ENCODE measurements at regions not wholly inside any gene's neighbourhood (a gene's known extent, or its start where the extent isn't known, plus 50 kb on each side); places are given as distances from the start of the nearest gene placed in this dataset.

GRCh38 chr2:8111193-8111592, 570.7 kb upstream of the ID2 start:
- RAD21 ChIA-PET (ENCODE audit: low non-redundant PET in 1 of 2, low total read pairs in 2 of 2, uncharacterized antibody in 2 of 2, unreplicated experiment in 2 of 2), result no interaction called here
- DNase-seq (ENCODE audit: low read depth, low spot score) (no peak), ATAC-seq (no peak)
- Histone ChIP-seq H4K20me1 (ENCODE audit: insufficient read depth) (no peaks in the 10 kb centered on the region), H3K9ac (ENCODE audit: low read length) (no peak overlapping the region), H3K4me2 (ENCODE audit: low read length) (no peak overlapping the region), H3K9me2 (ENCODE audit: insufficient read depth) (no peaks in the 10 kb centered on the region), H3K79me2 (ENCODE audit: insufficient read depth, low read length) (no peaks in the 10 kb centered on the region), H3K27me3 (ENCODE audit: insufficient read depth, low read length) (0 out of 2 replicates have a peak, but pooled peaks cover 8% of the 10 kb centered on the region), H3K36me3 (ENCODE audit: control insufficient read depth in 1 of 2, insufficient read depth in 2 of 2, low read length in 2 of 2) (no peaks in the 10 kb centered on the region), H3K4me1 (ENCODE audit: control insufficient read depth in 1 of 2, insufficient read depth in 2 of 2, low read length in 2 of 2) (no peaks in the 10 kb centered on the region), H3K4me3 (replicated peaks in 1 of 2; ENCODE audit: low read depth in 1 of 2, low read length in 2 of 2) (no peak overlapping the region), H3K27ac (ENCODE audit: low read depth, low read length) (no peak overlapping the region), H2AFZ (ENCODE audit: low read depth, low read length, poor library complexity, severe bottlenecking) (no peak overlapping the region), H3K9me3 (ENCODE audit: control insufficient read depth in 1 of 2, insufficient read depth in 1 of 2, low read depth in 1 of 2, low read length in 2 of 2) (no peaks in the 10 kb centered on the region)
- TF ChIP-seq CTCF (IDR thresholded peaks at IDR 0.05 in 2 of 3, conservative IDR thresholded peaks at IDR 0.05 in 1 of 3; ENCODE audit: borderline replicate concordance in 1 of 3, insufficient read depth in 1 of 3, low read depth in 2 of 3, low read length in 2 of 3), result no peak
- TF ChIP-seq ZFX (IDR thresholded peaks at IDR 0.05), result no peak
- no peak for TF ChIP-seq JUND (IDR thresholded peaks at IDR 0.05)
- TF ChIP-seq EGR1 (IDR thresholded peaks at IDR 0.05; ENCODE audit: low read depth), result no peak
- TF ChIP-seq SIN3A (IDR thresholded peaks at IDR 0.05; ENCODE audit: low read depth), result no peak
- BruUV-seq (replicated peaks), result no TSS peak
- POLR2A ChIA-PET, result no interaction called here
- CTCF ChIA-PET, result no interaction called here
- intact Hi-C loops (cut with micrococcal nuclease), result no loop called here

- Histone ChIP-seq H3K79me2 (ENCODE audit: insufficient read depth, low read length) (no peaks in the 10 kb centered on the region), H3K27me3 (ENCODE audit: insufficient read depth, low read length) (0 out of 2 replicates have a peak, but pooled peaks cover 5% of the 10 kb centered on the region), H3K9me2 (ENCODE audit: insufficient read depth) (no peaks in the 10 kb centered on the region), H2AFZ (ENCODE audit: low read depth, low read length, poor library complexity, severe bottlenecking) (no peak overlapping the region), H3K9ac (ENCODE audit: low read length) (no peak overlapping the region), H3K4me1 (ENCODE audit: control insufficient read depth in 1 of 2, insufficient read depth in 2 of 2, low read length in 2 of 2) (peaks cover 0 to 6% of the 10 kb centered on the region in 2 experiments; a peak in 1 of 4 replicates), H3K27ac (ENCODE audit: low read depth, low read length) (no peak overlapping the region), H3K4me2 (ENCODE audit: low read length) (no peak overlapping the region), H3K4me3 (replicated peaks in 1 of 2; ENCODE audit: low read depth in 1 of 2, low read length in 2 of 2) (no peak overlapping the region), H3K36me3 (ENCODE audit: control insufficient read depth in 1 of 2, insufficient read depth in 2 of 2, low read length in 2 of 2) (no peaks in the 10 kb centered on the region), H4K20me1 (ENCODE audit: insufficient read depth) (no peaks in the 10 kb centered on the region), H3K9me3 (ENCODE audit: control insufficient read depth in 1 of 2, insufficient read depth in 1 of 2, low read depth in 1 of 2, low read length in 2 of 2) (no peaks in the 10 kb centered on the region)
- BruUV-seq (replicated peaks), result no TSS peak
- CTCF ChIA-PET, result no interaction called here
- DNase-seq (ENCODE audit: low read depth, low spot score) (no peak), ATAC-seq (no peak)
- POLR2A ChIA-PET, result no interaction called here
- no peak for TF ChIP-seq SP1 (IDR thresholded peaks at IDR 0.05; ENCODE audit: low read depth)
- TF ChIP-seq YY1 (IDR thresholded peaks at IDR 0.05; ENCODE audit: extremely low read depth, insufficient replicate concordance, low read depth, low read length), result no peak
- TF ChIP-seq TCF7L2 (IDR thresholded peaks at IDR 0.05; ENCODE audit: borderline replicate concordance, extremely low read depth, insufficient read depth, insufficient read length), result no peak
- no peak for TF ChIP-seq EGR1 (IDR thresholded peaks at IDR 0.05; ENCODE audit: low read depth)
- TF ChIP-seq FOSL1 (IDR thresholded peaks at IDR 0.05; ENCODE audit: low read depth), result no peak
- TF ChIP-seq SRF (IDR thresholded peaks at IDR 0.05; ENCODE audit: low read depth), result no peak
- TF ChIP-seq CEBPB (IDR thresholded peaks at IDR 0.05; ENCODE audit: low read depth), result no peak
- intact Hi-C loops (cut with micrococcal nuclease), result no loop called here
- RAD21 ChIA-PET (ENCODE audit: low non-redundant PET in 1 of 2, low total read pairs in 2 of 2, uncharacterized antibody in 2 of 2, unreplicated experiment in 2 of 2), result no interaction called here
Observed at GRCh38 chr2:8115456-8115855, 566.4 kb upstream of the ID2 start.
